OCI-LY7 (cell line): ENCODE measurements at regions not wholly inside any gene's neighbourhood (a gene's known extent, or its start where the extent isn't known, plus 50 kb on each side); places are given as distances from the start of the nearest gene placed in this dataset.

Experiments
- BruUV-seq: library from RNA; stranded (reverse); fragments of 400-500 nt; replicated peaks from 2 replicates; lab custom pipeline; 2021; lab: Mats Ljungman, UMichigan
- CTCF ChIA-PET: fragments of 300-600 bp; sonication (Branson Sonifier 250); formaldehyde crosslinking; loops from one replicate; lab custom pipeline; 2022; ENCODE audit warnings: antibody characterized with exemption; ENCODE audit not compliant: unreplicated experiment; lab: Charles Lee
- POLR2A ChIA-PET: fragments of 300-600 bp; sonication (Branson Sonifier 250); formaldehyde crosslinking; loops from one replicate; lab custom pipeline; 2022; ENCODE audit warnings: antibody characterized with exemption; lab: Charles Lee
- DNase-seq: peaks from one replicate; pipeline ENCODE4 v3.0.0-alpha.2; 2015; ENCODE audit warnings: low spot score
- H2AFZ ChIP-seq: fragments of 200-600 bp; sonication (generic), shearing (Covaris generic); 2 replicates; pipeline ENCODE4 v1.6.1; 2014; ENCODE audit warnings: mild to moderate bottlenecking, antibody characterized with exemption, low read length, moderate library complexity
- H3K27ac ChIP-seq: fragments of 200-600 bp; sonication (generic); 2 replicates; pipeline ENCODE4 v1.5.1; 2014; ENCODE audit warnings: mixed run types, low read depth, mild to moderate bottlenecking, moderate library complexity, low read length, inconsistent platforms; ENCODE audit not compliant: poor library complexity, severe bottlenecking
- H3K36me3 ChIP-seq: fragments of 200-600 bp; sonication (generic); 2 replicates; pipeline ENCODE4 v1.6.1; 2014; ENCODE audit warnings: mild to moderate bottlenecking, antibody characterized with exemption, low read length, moderate library complexity, mixed read lengths; ENCODE audit not compliant: insufficient read depth
- H3K4me1 ChIP-seq: fragments of 200-600 bp; sonication (generic); 2 replicates; pipeline ENCODE4 v1.5.1; 2014; ENCODE audit warnings: mild to moderate bottlenecking, low read length; ENCODE audit not compliant: insufficient read depth, poor library complexity, severe bottlenecking
- H3K4me2 ChIP-seq: fragments of 200-600 bp; sonication (generic); 2 replicates; pipeline ENCODE4 v1.6.1; 2014; ENCODE audit warnings: mild to moderate bottlenecking, low read length
- H3K4me3 ChIP-seq: fragments of 200-600 bp; sonication (generic); 2 replicates; pipeline ENCODE4 v1.5.1; 2014; ENCODE audit warnings: mild to moderate bottlenecking, low read depth, low read length; ENCODE audit not compliant: poor library complexity, severe bottlenecking
- H3K79me2 ChIP-seq: fragments of 200-600 bp; sonication (generic); 2 replicates; pipeline ENCODE4 v1.6.1; 2016; ENCODE audit warnings: low read depth, mild to moderate bottlenecking, low read length, moderate library complexity, mixed read lengths; ENCODE audit not compliant: insufficient read depth
- H3K9me2 ChIP-seq: fragments of 200-600 bp; sonication (generic); 2 replicates; pipeline ENCODE4 v1.6.1; 2016; ENCODE audit warnings: mild to moderate bottlenecking, low read length, mixed read lengths; ENCODE audit not compliant: insufficient read depth
- H3K9me3 ChIP-seq: fragments of 200-600 bp; sonication (generic); 2 replicates; pipeline ENCODE4 v1.6.1; 2014; ENCODE audit warnings: mild to moderate bottlenecking, mixed run types, low read length, mixed read lengths
- H4K20me1 ChIP-seq: fragments of 200-600 bp; sonication (generic); 2 replicates; pipeline ENCODE4 v1.6.1; 2014; ENCODE audit warnings: mild to moderate bottlenecking, antibody characterized with exemption, low read length, moderate library complexity, mixed read lengths; ENCODE audit not compliant: insufficient read depth
- EZH2phosphoT487 ChIP-seq: fragments of 200-600 bp; sonication (generic); IDR thresholded peaks from 2 replicates; pipeline ENCODE4 v1.6.1; 2018; ENCODE audit warnings: low read depth, borderline replicate concordance, mild to moderate bottlenecking, mixed run types, antibody characterized with exemption, low read length, moderate library complexity, mixed read lengths
- intact Hi-C: fragments of 100-400 bp; cut with micrococcal nuclease; formaldehyde crosslinking; loops from one replicate; pipeline ENCODE4 v1.10.0; 2022; ENCODE audit not compliant: unreplicated experiment
- TF ChIP-seq, protein P1 (sequence below): fragments of 200-600 bp; sonication (generic); conservative IDR thresholded peaks from 2 replicates; pipeline ENCODE4 v1.5.1; 2014; ENCODE audit warnings: mild to moderate bottlenecking, antibody characterized with exemption, low read length, moderate library complexity, mixed read lengths

- no TSS peak for BruUV-seq
- Histone ChIP-seq H3K27ac (no peak overlapping the region), H3K9me2 (no peaks in the 10 kb centered on the region), H3K9me3 (peaks cover 13% of the 10 kb centered on the region; the same call in 1 of the 2 replicates), H3K4me1 (no peaks in the 10 kb centered on the region), H4K20me1 (no peaks in the 10 kb centered on the region), H3K4me2 (no peak overlapping the region), H3K36me3 (no peaks in the 10 kb centered on the region), H3K4me3 (no peak overlapping the region), H2AFZ (no peak overlapping the region), H3K79me2 (no peaks in the 10 kb centered on the region)
- intact Hi-C loops: no loop called here
- POLR2A ChIA-PET: no interaction called here
- CTCF ChIA-PET: no interaction called here
- TF ChIP-seq EZH2phosphoT487: no peak
- TF ChIP-seq, protein P1, sequence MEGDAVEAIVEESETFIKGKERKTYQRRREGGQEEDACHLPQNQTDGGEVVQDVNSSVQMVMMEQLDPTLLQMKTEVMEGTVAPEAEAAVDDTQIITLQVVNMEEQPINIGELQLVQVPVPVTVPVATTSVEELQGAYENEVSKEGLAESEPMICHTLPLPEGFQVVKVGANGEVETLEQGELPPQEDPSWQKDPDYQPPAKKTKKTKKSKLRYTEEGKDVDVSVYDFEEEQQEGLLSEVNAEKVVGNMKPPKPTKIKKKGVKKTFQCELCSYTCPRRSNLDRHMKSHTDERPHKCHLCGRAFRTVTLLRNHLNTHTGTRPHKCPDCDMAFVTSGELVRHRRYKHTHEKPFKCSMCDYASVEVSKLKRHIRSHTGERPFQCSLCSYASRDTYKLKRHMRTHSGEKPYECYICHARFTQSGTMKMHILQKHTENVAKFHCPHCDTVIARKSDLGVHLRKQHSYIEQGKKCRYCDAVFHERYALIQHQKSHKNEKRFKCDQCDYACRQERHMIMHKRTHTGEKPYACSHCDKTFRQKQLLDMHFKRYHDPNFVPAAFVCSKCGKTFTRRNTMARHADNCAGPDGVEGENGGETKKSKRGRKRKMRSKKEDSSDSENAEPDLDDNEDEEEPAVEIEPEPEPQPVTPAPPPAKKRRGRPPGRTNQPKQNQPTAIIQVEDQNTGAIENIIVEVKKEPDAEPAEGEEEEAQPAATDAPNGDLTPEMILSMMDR: no peak
- no peak for DNase-seq
Observed at GRCh38 chr14:26846388-26846787, 248.6 kb upstream of the NOVA1 start.

DNA sequence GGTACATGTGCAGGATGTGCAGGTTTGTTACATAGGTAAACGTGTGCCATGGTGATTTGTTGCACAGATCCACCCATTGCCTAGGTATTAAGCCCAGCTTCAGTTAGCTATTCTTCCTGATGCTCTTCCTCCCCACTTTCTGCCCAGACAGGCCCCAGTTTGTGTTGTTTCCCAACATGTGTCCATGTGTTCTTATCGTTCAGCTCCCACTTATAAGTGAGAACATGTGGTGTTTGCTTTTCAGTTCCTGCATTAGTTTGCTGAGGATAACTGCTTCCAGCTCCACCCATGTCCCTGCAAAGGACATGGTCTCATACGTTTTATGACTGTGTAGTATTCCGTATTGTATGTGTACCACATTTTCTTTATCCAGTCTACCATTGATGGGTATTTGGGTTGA lies 251.7 kb upstream of the NOVA1 start:
- no peak for TF ChIP-seq EZH2phosphoT487
- TF ChIP-seq, protein P1: no peak
- no peak overlapping the region for H3K4me3 ChIP-seq
- BruUV-seq: no TSS peak
- ChIA-PET CTCF (no interaction called here), POLR2A (no interaction called here)
- no peak for DNase-seq
- H3K4me2 ChIP-seq: no peak overlapping the region
- H3K79me2 ChIP-seq: no peaks in the 10 kb centered on the region
- no peaks in the 10 kb centered on the region for H4K20me1 ChIP-seq
- no peak overlapping the region for H2AFZ ChIP-seq
- H3K9me2 ChIP-seq: no peaks in the 10 kb centered on the region
- H3K36me3 ChIP-seq: no peaks in the 10 kb centered on the region
- no peaks in the 10 kb centered on the region for H3K4me1 ChIP-seq
- no peak overlapping the region for H3K27ac ChIP-seq
- intact Hi-C loops: no loop called here
- H3K9me3 ChIP-seq: peaks cover 13% of the 10 kb centered on the region

DNA sequence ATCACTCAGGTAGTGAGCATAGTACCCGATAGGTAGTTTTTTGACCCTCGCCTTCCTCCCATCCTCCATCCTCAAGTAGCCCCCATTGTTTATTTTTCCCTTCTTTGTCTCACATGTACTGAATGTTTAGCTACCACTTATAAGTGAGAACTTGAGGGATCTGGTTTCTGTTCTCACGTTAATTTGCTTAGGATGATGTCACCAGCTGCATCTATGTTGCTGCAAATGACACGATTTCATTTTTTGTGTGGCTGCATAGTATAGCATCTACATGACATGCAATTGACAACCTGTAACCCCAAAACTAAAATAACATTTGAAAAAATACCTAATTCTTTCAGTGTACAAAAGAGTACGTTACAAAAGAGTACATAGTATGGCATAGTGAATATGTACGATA lies 254.0 kb upstream of the NOVA1 start:
- H3K36me3 ChIP-seq: no peaks in the 10 kb centered on the region
- POLR2A ChIA-PET: no interaction called here
- no peak overlapping the region for H3K4me2 ChIP-seq
- no peaks in the 10 kb centered on the region for H4K20me1 ChIP-seq
- no peak for DNase-seq
- H3K27ac ChIP-seq: no peak overlapping the region
- H3K9me3 ChIP-seq: peaks cover 13% of the 10 kb centered on the region
- intact Hi-C loops: no loop called here
- no peaks in the 10 kb centered on the region for H3K4me1 ChIP-seq
- H2AFZ ChIP-seq: no peak overlapping the region
- no peaks in the 10 kb centered on the region for H3K79me2 ChIP-seq
- CTCF ChIA-PET: no interaction called here
- no peaks in the 10 kb centered on the region for H3K9me2 ChIP-seq
- no peak overlapping the region for H3K4me3 ChIP-seq
- no TSS peak for BruUV-seq
- TF ChIP-seq, protein P1: no peak
- no peak for TF ChIP-seq EZH2phosphoT487
